ENCODE measurements at regions not wholly inside any gene's neighbourhood (a gene's known extent, or its start where the extent isn't known, plus 50 kb on each side); places are given as distances from the start of the nearest gene placed in this dataset.

GRCh38 chr3:16113704-16114103, 60.8 kb upstream of the GALNT15 start:
- TF ChIP-seq CTCF (conservative IDR thresholded peaks at IDR 0.05) = no peak
- Histone ChIP-seq H4K8ac (replicated peaks; ENCODE audit: insufficient read length, low read depth, low read length) (no peak overlapping the region), H3K14ac (ENCODE audit: insufficient read depth, low read length) (no peak overlapping the region), H3K4me1 (ENCODE audit: insufficient read depth, low read length) (no peaks in the 10 kb centered on the region), H4K5ac (ENCODE audit: insufficient read length, low read depth, low read length) (no peak overlapping the region), H3K18ac (ENCODE audit: insufficient read length, low read depth, low read length) (no peak overlapping the region), H3K79me2 (ENCODE audit: insufficient read depth, low read length) (no peaks in the 10 kb centered on the region), H3K9me3 (ENCODE audit: control insufficient read depth, low read depth, low read length) (no peaks in the 10 kb centered on the region), H2BK120ac (ENCODE audit: low read depth, low read length, poor library complexity, severe bottlenecking) (no peak overlapping the region), H3K4me2 (ENCODE audit: insufficient read depth, insufficient read length, low read length) (no peak overlapping the region), H3K79me1 (ENCODE audit: insufficient read depth, low read depth, low read length, poor library complexity, severe bottlenecking) (no peaks in the 10 kb centered on the region), H3K56ac (ENCODE audit: insufficient read length, low read depth, low read length) (no peak overlapping the region), H2AK5ac (ENCODE audit: insufficient read length, low read length) (no peak overlapping the region), H2BK12ac (ENCODE audit: insufficient read length, low read depth, low read length) (no peak overlapping the region), H4K91ac (ENCODE audit: insufficient read length, low read depth, low read length) (no peak overlapping the region), H4K20me1 (ENCODE audit: control insufficient read depth, insufficient read depth, insufficient read length) (no peaks in the 10 kb centered on the region), H3K27me3 (ENCODE audit: insufficient read depth, low read length) (no peaks in the 10 kb centered on the region), H2BK5ac (ENCODE audit: insufficient read length, low read length) (no peak overlapping the region), H3K4ac (ENCODE audit: low read depth, low read length) (no peak overlapping the region), H3K27ac (ENCODE audit: insufficient read length, low read depth, low read length) (no peak overlapping the region), H3K23ac (ENCODE audit: insufficient read length, low read depth, low read length) (no peak overlapping the region), H2AFZ (ENCODE audit: low read length) (no peak overlapping the region), H3K9ac (ENCODE audit: extremely low read depth, insufficient read length, low read length) (no peak overlapping the region), H2BK20ac (ENCODE audit: low read depth, low read length, poor library complexity, severe bottlenecking) (no peak overlapping the region), H2BK15ac (ENCODE audit: low read depth, low read length) (no peak overlapping the region), H3K23me2 (ENCODE audit: insufficient read length, low read depth, low read length, poor library complexity, severe bottlenecking) (no peaks in the 10 kb centered on the region), H3T11ph (ENCODE audit: low read length) (no peak overlapping the region)
- Mint-ChIP-seq H3K36me3 (ENCODE audit: insufficient read depth in 1 of 3, low read depth in 3 of 3) (peaks cover 0 to 2% (median 0%) of the 10 kb centered on the region in 3 experiments; a peak in 1 of 7 replicates), H3K4me3 (no peak overlapping the region), H3K27ac (no peak overlapping the region), H3K27me3 (ENCODE audit: low read depth) (no peaks in the 10 kb centered on the region; the same call in 1 of the 2 replicates), H3K9me3 (peaks cover 0 to 5% of the 10 kb centered on the region in 2 experiments; a peak in 3 of 5 replicates), H3K4me1 (peaks cover 0 to 2% of the 10 kb centered on the region in 2 experiments; a peak in 1 of 4 replicates)
- WGBS (ENCODE audit: extremely low coverage, insufficient read length, low lambda C conversion rate) = no CpG with 5 or more reads among the region's 3 CpGs
- no peak for DNase-seq
